ENCODE measurements at regions not wholly inside any gene's neighbourhood (a gene's known extent, or its start where the extent isn't known, plus 50 kb on each side); places are given as distances from the start of the nearest gene placed in this dataset.

DNA sequence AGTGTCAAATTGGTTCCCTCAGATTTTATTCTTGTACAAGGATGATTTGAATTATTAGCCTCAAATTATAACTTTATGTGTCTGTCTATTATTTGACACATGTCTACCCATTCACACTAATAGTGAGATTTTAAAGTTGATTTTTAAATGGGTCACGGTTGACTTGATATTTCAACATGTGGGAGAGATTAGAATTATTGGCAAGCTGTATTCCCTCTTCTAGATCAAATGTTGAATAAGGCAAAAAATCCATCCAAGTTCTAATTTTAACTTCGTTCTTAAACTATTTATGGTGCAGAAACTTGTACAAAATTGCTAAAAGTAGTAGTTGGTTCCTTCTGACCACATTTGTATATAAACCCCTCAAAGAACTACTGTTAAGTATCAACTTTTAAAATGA lies 1498.0 kb downstream of the STIM2 start:
- no peaks in the 10 kb centered on the region for H3K36me3 ChIP-seq (ENCODE audit: insufficient read depth, low read length)
- H3K27me3 ChIP-seq (ENCODE audit: insufficient read depth, low read length) = no peaks in the 10 kb centered on the region
- no peak overlapping the region for H3K27ac ChIP-seq (ENCODE audit: low read depth, low read length)
- H3K79me2 ChIP-seq (ENCODE audit: insufficient read depth, low read length) = no peaks in the 10 kb centered on the region
- no peak overlapping the region for H3K4me3 ChIP-seq (ENCODE audit: insufficient read depth, low read length)
- no peak overlapping the region for H2AFZ ChIP-seq (ENCODE audit: low read length)
- no peak for DNase-seq (ENCODE audit: insufficient read length, low spot score, missing footprints)
- no peaks in the 10 kb centered on the region for H4K20me1 ChIP-seq (ENCODE audit: insufficient read depth, low read length)
- H3K4me2 ChIP-seq (ENCODE audit: insufficient read depth, low read length) = no peak overlapping the region
- H3K4me1 ChIP-seq (ENCODE audit: insufficient read depth, low read length) = no peaks in the 10 kb centered on the region
- no peak for TF ChIP-seq CTCF (IDR thresholded peaks at IDR 0.05; ENCODE audit: extremely low read depth, low read depth, low read length)
- H3K9me3 ChIP-seq (ENCODE audit: low read depth, low read length) = no peaks in the 10 kb centered on the region

DNA sequence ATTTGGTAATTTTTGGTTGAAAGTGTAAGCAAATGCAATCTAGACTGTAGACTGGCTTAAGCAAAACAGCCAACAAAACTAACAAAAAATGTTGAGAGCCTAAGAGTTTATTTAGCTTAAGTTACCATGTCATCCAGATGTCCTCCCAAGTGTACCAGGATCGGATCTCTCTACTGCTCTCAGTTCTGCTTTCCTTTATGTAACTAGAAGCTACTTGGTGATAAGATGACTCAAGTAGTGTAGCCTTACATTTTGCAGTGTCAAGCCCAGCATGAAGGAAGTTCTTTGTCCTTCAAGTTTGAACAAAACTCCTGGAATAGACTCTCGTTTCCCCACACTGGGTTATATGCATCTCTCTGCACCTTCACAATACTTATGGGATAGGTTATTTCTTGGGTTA lies 1500.0 kb downstream of the STIM2 start:
- Histone ChIP-seq H3K27me3 (ENCODE audit: insufficient read depth, low read length) (no peaks in the 10 kb centered on the region), H3K4me2 (ENCODE audit: insufficient read depth, low read length) (no peak overlapping the region), H4K20me1 (ENCODE audit: insufficient read depth, low read length) (no peaks in the 10 kb centered on the region), H3K27ac (ENCODE audit: low read depth, low read length) (no peak overlapping the region), H2AFZ (ENCODE audit: low read length) (peak overlapping the region; percentile 5), H3K4me3 (ENCODE audit: insufficient read depth, low read length) (no peak overlapping the region), H3K9me3 (ENCODE audit: low read depth, low read length) (no peaks in the 10 kb centered on the region), H3K4me1 (ENCODE audit: insufficient read depth, low read length) (no peaks in the 10 kb centered on the region), H3K36me3 (ENCODE audit: insufficient read depth, low read length) (no peaks in the 10 kb centered on the region), H3K79me2 (ENCODE audit: insufficient read depth, low read length) (no peaks in the 10 kb centered on the region)
- no peak for TF ChIP-seq CTCF (IDR thresholded peaks at IDR 0.05; ENCODE audit: extremely low read depth, low read depth, low read length)
- DNase-seq (ENCODE audit: insufficient read length, low spot score, missing footprints) = no peak

DNA sequence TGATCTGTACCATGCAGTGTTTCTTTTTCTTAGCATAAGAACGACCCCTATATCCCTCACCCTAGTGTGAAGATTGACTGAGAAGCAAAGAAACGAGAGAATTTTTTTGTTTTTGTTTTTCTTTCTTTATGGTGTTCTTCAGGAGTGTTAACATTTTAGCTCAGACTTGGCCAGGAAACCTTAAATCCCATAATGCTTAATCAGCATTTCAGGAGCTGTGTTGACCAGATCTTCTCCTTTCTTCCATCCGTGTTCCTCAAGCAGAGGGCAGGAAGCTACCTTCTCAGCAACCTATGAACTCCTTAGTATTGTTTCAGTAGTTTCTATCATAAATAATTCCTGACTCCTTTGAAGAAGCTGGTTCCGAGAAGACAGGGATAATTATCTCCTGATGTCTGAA lies 1501.5 kb downstream of the STIM2 start:
- no peak for DNase-seq (ENCODE audit: insufficient read length, low spot score, missing footprints)
- Histone ChIP-seq H3K9me3 (ENCODE audit: low read depth, low read length) (no peaks in the 10 kb centered on the region), H3K4me3 (ENCODE audit: insufficient read depth, low read length) (no peak overlapping the region), H3K27me3 (ENCODE audit: insufficient read depth, low read length) (no peaks in the 10 kb centered on the region), H3K4me2 (ENCODE audit: insufficient read depth, low read length) (no peak overlapping the region), H4K20me1 (ENCODE audit: insufficient read depth, low read length) (no peaks in the 10 kb centered on the region), H2AFZ (ENCODE audit: low read length) (no peak overlapping the region), H3K4me1 (ENCODE audit: insufficient read depth, low read length) (no peaks in the 10 kb centered on the region), H3K27ac (ENCODE audit: low read depth, low read length) (no peak overlapping the region), H3K36me3 (ENCODE audit: insufficient read depth, low read length) (no peaks in the 10 kb centered on the region), H3K79me2 (ENCODE audit: insufficient read depth, low read length) (no peaks in the 10 kb centered on the region)
- TF ChIP-seq CTCF (IDR thresholded peaks at IDR 0.05; ENCODE audit: extremely low read depth, low read depth, low read length) = no peak

GRCh38 chr4:28369499-28369898 lies 1508.9 kb downstream of the STIM2 start:
- Histone ChIP-seq H3K4me3 (ENCODE audit: insufficient read depth, low read length) (no peak overlapping the region), H3K79me2 (ENCODE audit: insufficient read depth, low read length) (no peaks in the 10 kb centered on the region), H3K4me1 (ENCODE audit: insufficient read depth, low read length) (no peaks in the 10 kb centered on the region), H3K27ac (ENCODE audit: low read depth, low read length) (peak overlapping the region; percentile 25), H3K9me3 (ENCODE audit: low read depth, low read length) (no peaks in the 10 kb centered on the region), H4K20me1 (ENCODE audit: insufficient read depth, low read length) (no peaks in the 10 kb centered on the region), H3K4me2 (ENCODE audit: insufficient read depth, low read length) (no peak overlapping the region), H3K27me3 (ENCODE audit: insufficient read depth, low read length) (no peaks in the 10 kb centered on the region), H3K36me3 (ENCODE audit: insufficient read depth, low read length) (no peaks in the 10 kb centered on the region), H2AFZ (ENCODE audit: low read length) (no peak overlapping the region)
- no peak for DNase-seq (ENCODE audit: insufficient read length, low spot score, missing footprints)
- no peak for TF ChIP-seq CTCF (IDR thresholded peaks at IDR 0.05; ENCODE audit: extremely low read depth, low read depth, low read length)
